NCI-H2029 (cell line): ENCODE measurements at regions not wholly inside any gene's neighbourhood (a gene's known extent, or its start where the extent isn't known, plus 50 kb on each side); places are given as distances from the start of the nearest gene placed in this dataset.
"Not testable (repeated sequence)": the region's sequence is repeated elsewhere in the genome, so short reads cannot be mapped to it uniquely, and the experiment has no call there.

Experiments used
- DNase-seq: peaks from one replicate; lab custom pipeline; 2025; lab: John Stamatoyannopoulos, UW

DNA sequence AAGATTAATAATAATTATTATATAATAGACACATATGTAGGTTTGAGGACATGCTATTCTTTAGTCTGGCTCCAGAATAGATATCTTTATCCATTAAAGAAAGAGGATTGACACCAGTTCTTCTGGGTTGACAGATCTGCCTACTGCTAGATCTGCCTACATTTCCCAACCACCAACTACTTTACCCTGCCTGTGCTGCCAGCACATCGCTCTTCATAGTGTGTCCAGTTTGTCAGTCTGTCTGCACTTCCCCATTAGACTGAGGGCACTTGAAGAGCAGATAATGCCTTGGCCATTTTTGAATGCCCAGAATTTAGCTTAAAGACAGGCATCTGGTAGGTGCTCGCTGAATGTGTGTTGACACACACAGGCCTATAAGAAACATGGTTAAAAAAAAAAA, 910.1 kb upstream of the FAT3 start:
- DNase-seq, result no peak

DNA sequence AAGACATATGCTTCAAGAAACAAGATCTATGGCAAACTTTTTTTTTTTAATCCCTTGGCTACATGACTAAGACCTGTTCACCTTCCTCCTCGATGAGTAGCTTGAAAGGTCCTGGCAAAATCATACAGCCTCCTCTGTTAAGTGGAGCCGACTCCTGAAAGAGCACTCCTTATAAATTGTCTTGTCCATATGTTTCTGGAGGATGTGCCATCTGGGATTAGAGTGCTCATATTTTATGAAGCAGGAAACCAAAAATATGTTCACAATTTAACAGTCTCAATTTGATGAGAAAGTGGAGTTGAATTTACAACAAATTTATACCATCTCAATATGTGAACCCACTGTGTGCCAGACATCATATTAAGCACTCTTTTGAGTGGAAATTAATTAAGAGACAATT, 912.1 kb upstream of the FAT3 start:
- DNase-seq, result no peak

DNA sequence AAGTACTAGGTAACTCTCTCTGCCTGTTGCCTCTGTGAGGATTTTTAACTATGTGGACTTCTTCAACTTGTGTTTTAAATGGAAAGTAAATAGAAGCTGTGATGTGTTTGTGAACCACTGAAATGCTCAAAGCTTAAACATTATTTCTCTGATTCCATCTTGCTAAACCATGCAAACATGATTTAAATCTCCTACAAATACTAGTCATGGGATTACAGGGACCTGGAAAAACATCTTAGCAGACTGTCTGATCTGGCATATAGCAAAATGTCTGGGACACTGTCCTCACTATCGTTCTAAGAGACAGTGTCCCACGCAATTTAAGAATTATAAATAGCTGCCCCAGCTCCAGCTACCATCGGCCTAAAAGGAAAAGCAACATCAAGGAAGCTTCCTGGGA, 914.5 kb upstream of the FAT3 start:
- no peak for DNase-seq

DNA sequence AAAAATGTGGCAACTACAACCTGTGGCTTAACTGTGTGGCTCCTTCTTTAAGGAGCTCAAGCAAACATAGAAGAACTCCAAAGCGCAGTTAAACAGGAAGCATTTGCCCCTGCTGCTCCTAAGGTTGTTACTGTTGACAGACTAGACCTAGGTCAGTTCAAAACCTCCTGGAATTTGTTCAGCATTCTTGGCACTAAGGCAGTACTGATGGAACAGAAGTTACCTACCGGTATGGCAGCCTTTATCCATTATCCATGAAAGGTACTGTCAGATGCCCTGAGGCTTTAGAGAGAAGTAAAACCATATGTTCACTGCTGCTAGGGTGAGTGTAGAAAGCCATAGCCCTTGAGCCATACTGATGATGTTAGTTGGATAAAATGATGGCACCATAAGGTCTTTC, 916.5 kb upstream of the FAT3 start:
- no peak for DNase-seq

DNA sequence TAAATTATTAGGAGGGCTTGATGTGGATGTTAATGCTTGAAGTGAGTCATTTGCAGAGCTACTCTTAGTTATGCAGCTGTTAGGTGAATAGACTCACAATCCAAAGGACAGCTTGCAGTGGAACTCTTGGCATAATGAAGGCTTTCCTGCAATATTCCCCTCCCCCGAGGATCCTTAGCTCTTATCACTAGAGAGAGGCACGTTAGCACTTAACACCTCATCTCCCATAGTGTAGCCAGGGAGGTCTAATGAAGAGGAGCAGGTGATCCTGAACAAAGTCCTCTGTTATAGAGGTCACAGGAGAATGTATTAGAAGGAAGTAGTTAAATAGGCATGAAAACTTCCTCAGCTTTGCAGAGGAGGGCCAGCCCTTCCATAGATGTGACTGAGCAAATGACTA, 919.2 kb upstream of the FAT3 start:
- DNase-seq, result no peak

DNA sequence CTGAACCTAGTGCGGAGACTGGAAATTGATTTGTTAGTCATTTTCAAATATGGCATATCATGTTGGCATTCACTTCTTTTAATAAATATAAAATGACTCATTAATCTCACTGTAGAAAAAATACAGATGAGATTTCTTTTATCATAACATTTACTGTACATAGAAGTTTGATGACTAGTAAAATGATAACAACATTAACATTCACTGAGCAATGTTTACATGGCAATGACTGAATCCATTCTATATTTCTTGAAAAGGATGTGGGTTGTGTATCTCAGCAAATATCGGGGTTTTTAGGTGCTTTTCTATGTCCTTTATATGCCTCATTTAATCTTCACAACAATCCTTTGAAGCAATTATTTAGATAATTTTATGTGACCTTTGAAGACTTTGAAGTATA, 920.9 kb upstream of the FAT3 start:
- DNase-seq, result no peak

DNA sequence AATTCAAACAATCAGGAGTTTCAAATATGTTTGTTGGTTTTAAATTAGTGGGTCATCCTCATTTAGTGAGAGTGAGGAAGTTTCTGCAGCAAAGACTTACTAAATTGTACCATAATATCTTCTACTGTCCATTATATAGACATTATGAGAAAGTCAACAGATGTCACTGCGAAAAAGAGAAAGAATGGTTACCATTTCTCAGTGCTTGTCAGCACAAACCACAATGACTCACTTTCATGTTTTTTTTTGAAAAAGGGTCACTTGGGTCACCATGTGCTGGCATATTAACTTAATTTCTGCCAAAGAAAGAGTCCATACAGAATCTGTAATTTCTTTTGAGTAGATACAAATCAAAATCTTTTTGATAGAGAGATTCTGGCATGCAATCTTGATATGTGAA, 924.6 kb upstream of the FAT3 start:
- DNase-seq, result no peak

DNA sequence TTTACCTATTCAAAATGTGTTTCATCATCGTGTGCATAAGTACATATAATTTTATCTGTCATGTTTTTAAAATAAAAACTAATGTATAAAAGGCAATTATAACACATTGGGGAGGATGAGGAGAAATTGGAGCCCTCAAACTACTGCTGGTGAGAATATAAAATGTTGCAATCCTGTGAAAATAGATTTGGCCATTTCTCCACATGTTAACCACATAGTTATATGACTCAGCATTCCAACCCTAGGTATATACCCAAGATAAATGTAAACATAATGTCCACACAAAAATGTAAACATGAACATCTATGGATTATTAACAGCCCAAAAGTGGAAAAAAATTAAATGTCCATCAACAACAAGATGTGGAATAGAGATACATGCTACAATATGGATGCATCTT, 928.0 kb upstream of the FAT3 start:
- no peak for DNase-seq

DNA sequence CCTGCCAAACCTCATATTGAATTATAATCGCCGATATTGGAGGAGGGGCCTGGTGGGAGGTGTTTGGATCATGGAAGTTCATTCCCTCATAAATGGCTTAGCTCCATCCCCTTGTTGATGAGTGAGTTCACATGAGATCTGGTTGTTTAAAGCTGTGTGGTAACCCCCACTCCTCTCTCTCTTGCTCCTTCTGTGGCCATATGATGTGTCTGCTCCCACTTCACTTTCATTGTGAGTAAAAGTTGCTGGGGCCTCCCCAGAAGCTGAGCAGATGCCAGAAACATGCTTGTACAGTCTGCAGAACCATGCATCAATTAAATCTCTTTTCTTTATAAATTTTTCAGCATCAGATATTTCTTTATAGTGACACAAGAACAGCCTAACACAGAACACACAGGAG, 929.0 kb upstream of the FAT3 start:
- DNase-seq, result no peak

DNA sequence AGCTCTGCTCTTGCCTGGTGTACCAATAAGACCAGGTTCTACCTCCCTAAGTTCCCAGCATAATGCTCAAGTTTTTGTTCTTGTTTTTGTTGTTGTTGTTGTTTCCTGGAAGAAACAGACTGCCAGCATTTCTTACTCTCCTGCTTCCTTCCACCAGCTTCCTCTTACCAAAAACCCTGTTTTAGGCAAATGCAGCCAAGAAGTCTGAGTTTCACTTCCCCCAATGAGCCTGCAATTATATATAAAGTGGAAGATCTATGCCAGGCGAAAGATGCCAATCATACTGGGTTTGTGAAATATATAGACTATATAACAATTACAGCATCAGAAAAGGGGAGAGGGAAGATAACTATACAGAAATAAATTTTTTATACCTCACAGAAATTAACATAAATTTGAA, 931.5 kb upstream of the FAT3 start:
- DNase-seq, result no peak

DNA sequence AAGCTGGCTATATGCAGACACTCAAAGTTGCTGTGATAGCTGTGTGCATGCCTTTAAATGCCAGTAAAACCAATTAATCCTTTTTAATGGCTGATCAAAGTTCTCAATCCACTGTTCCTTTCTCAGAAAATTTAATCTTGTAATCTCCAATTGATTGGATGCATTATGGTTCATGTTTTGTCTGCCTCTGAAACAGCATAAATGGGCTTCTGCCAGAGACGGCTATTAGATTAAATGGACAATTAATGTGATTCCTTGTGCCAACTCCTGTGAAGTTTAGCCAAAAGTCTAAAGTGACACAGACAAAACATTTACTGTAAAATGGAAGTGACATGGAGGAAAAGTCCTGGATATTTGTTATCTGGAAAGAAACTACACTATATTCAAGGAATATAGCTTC, 952.5 kb upstream of the FAT3 start:
- no peak for DNase-seq

DNA sequence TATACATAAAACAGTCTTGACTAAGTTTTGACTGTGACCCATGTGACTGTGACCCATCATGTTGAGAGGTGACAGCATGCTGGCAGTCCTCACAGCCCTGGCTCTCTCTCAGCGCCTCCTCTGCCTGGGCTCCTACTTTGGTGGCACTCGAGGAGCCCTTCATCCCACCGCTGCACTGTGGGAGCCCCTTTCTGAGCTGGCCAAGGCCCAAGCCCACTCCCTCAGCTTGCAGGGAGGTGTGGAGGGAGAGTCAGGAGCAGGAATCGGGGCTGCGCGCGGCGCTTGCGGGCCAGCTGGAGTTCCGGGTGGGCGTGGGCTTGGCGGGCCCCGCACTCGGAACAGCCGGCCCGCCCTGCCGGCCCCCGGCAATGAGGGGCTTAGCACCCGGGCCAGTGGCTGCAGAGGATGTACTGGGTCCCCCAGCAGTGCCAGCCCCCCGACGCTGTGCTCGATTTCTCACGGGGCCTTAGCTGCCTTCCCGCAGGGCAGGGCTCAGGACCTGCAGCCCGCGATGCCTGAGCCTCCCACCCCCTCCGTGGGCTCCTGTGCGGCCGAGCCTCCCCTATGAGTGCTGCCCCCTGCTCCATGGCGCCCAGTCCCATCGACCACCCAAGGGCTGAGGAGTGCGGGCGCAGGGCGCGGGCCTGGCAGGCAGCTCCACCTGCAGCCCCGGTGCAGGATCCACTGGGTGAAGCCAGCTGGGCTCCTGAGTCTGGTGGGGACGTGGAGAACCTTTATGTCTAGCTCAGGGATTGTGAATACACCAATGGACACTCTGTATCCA, 955.9 kb upstream of the FAT3 start:
- DNase-seq, result not testable (repeated sequence)

DNA sequence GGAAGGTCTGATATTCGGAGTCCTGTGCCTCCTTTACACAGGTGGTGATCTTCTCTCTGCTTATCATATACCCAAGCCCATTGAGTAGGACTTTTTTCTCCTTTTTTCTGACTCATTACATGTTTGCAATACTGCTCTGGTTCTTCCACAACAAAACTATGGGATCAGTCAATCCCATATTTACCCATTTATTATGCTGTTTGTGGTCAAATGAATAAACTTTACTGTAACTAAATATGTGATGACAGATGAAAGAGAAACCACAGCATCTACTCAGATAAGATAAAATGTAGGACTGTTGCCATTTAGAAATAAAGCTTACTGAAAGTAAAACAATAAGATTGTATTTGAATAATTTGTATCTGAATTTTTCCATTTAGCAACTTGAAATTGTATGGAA, 958.7 kb upstream of the FAT3 start:
- no peak for DNase-seq

DNA sequence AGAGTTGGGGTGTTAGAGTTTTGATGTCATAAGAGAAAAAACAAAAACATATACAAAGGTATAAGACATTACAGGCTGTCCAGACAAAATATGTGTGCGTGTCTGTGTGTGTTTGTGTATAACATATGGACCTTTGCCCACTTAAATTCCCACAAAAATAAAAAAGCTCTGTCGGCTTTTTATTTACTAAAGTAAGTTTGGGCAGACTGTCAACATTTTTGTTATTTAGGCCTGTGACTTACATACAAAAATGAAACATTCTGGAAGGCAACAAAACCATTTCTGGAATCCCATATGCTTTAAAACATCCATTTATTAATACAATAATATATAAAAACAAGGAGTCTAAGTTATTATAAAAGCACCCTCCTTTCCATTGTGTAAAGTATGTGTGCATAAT, 960.1 kb upstream of the FAT3 start:
- no peak for DNase-seq

DNA sequence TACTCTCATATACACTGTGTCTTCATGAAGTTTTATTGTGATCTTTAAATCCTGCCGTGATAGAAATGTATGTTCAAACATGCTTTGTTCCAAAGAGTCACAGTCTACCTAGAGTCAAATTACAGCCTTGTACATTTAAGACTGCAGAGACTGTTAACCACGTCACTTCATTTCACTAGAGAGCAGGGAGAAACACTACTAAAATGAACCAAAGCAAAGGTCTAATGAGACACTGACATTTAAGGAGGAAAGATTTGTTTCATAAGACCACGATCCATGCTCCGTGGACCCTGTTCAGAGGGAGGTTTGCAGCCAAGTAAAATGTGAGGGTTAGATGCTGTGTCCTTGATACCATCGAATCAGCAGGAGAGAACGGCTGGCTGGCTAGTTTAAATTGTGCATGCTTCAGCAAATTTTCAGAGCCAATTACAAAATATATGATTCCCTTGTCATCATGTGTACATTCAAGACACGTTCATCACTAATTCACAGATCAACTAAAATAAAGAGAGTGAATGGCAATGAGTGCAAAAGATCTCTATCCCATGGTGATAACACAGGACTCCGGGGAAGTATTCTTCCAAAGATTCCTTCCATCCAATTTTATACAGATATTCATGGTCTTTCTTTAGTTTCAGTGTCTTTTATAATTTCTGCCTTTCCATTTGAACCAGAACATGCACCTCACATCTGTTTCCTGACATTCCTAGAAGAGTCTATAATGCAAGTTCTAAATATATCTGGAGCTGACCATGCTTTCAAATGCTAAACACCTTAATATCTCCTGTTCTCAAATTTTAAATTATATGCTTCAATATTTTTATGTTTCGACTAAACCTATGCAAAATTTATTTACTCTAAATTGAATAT, 960.9 kb upstream of the FAT3 start:
- DNase-seq, result no peak

DNA sequence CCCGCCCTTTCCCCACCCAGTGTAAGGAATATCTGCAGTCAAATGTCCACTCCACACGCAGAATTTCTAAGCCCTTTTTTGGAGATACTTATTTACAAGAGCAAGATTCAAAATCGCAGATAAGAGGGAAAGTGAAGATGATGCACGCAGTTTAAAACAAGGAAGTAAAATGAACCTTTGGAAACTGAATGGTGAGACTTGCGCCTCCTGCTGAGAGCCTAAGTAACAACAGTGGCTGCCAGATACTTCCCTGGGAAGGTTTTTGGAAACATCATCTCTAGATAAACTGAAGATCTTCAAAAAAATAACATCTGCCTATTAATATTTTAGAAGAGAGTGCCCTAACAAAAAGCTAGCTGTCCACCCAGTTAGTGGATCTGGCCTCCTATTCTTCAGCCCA, 963.1 kb upstream of the FAT3 start:
- no peak for DNase-seq

DNA sequence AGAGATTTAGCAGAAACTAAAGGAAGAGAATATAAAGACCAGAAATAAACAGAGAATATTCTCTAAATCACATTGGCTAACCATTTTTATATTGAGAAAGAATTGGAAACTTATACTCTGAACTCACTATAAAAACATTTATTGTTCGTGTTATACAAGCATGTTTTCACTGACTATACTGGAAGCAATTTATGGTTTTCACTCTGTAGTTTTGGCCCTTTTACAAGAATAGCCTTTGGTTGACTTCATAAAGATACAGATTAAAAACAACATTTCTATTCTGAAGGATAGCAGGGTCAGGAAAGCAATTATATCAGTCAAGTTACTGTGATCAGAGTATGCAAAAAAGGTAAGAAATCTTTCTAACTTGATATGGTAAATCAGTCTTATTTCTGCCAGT, 965.7 kb upstream of the FAT3 start:
- no peak for DNase-seq

DNA sequence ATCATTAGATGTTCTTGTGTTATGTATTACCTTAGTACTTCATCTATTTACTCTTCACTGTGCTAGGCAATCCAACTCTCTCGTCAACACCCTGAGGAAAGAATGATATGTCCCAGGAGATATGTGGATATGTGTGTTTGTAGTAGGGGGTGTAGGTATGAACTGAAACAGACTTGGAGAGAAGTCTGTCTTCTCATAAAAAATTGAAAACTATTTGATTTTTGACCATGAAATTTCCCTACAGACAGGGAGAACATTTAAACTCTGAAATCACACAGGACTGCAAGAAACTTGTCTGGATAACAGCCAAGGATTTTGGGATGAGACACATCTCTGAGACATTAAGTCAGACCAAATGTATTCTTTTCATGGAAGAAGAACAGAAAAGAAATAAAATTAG, 967.0 kb upstream of the FAT3 start:
- no peak for DNase-seq

DNA sequence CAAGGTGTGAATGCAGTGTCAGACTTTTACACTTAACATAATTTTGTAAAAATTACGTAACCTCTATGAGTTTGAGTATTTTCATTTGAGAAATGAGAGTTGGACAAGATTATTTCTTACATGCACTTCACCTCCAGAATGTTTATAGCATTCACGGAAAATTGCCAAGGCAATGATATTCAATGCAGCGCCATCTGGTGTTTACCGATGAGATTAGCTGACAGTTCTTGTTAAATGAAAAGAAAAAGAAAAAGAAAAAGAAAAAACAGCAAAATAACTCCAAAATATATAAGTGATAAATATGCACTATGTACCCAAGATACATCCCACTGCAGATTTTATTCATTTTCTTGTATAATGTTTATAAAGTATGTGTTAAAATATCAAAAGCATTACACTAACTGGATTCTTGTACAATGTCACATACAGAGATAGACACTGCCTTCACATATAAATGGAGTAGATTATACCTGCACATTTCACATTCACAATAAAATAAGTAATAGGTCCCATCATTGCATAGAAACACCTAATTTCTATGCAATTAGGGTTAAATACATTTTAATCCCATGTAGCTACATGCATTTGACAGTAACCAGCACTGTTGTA, 976.3 kb upstream of the FAT3 start:
- DNase-seq, result peak; percentile 4

DNA sequence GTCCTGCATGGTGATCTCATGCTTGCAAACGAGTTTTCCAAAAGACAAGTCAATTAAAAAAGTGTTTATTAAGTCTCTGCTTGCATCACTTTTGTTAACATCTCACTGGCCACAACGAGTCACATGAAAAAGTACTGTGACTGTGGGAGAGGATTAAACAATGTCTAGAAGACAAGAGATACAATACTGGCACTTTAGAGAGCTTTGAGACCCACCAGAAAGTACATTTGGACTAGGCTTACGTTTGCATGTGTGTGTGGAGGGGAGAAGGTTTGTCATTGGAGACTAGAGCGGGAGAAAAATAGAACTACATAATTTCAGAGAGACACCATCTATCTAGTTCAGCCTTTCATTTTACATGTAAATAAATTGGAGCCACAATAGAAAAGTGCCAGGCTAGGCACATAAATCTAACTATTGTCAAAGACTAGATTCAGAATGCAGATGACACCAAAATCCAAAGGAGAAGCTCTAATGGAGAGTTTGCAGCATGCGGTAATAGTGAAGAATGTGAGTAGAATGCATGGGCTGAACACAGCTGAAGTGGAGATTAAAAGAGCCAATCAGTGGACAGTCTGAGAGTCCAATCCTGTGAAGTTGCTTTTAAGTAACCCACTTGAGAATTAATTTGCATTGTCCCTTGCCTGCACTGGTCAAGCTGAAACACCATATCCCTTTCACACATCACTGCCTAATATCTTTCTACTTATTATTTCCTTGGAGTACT, 977.4 kb upstream of the FAT3 start:
- no peak for DNase-seq

DNA sequence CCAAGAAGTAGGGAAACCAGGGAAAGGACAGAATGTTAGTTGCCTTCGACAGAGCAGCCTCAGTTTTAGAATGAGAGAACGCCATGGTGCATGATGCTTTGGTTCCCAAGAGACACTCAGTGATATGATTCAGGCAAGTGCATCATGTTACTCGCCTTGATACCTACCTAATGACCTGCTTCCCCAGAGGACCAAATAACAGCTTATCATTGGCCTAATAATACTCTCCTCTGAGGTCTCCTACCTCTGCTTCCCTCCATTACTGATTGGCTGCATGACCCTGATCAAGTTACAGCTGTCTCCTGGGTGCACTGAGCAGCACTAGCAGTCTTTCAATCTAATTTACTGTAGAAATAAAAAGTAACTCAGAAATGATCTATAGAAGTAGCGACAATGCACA, 979.7 kb upstream of the FAT3 start:
- DNase-seq, result no peak

DNA sequence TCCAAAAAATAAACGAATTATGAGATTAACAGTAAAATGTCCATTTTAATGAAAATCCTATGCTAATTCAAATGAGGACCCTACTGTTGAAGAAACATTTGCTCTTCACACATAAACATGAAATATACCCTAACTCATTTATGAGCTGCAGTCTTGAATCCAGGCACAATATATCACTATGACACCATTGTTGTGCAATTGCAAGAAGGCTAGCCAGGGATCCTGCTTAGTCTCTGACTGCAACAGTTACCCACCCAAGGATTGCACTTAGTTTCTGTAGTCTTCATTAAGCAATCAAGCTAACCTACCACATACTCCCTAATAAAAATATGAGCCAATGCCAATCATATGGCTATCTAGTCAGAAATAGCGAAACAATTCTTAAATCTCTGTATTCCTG, 981.0 kb upstream of the FAT3 start:
- no peak for DNase-seq

DNA sequence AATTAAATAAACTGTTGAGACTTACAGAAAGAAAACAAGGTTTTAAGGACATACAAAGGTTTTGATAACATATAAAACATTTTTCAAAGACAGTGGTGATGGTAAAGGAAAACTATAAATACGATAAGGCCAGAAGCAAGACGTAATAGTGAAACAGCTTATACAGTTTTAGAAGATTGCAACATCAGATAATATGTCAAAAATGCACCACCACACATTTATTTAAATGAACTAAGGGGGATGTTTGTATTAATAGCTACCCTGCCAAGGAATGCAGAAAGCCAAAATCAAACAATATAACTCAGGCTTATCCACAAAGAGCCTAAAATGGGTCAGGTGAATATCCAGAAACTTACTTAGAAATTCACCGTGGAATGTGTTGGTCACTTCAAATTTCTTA, 981.6 kb upstream of the FAT3 start:
- no peak for DNase-seq
